HEK293T (cell line): ENCODE measurements at regions not wholly inside any gene's neighbourhood (a gene's known extent, or its start where the extent isn't known, plus 50 kb on each side); places are given as distances from the start of the nearest gene placed in this dataset.

Experiments
- CTCF ChIA-PET: fragments of 350-600 bp; formaldehyde crosslinking; extraction: SDS; loops from one replicate; lab custom pipeline; 2021; ENCODE audit warnings: antibody characterized with exemption, inconsistent platforms; lab: Yijun Ruan, JAX
- POLR2A ChIA-PET: fragments of 350-600 bp; formaldehyde crosslinking; extraction: SDS; loops from one replicate; lab custom pipeline; 2020; ENCODE audit warnings: antibody characterized with exemption, inconsistent platforms; lab: Yijun Ruan, JAX
- DNase-seq: peaks from one replicate; pipeline ENCODE4 v3.0.0; 2012; ENCODE audit warnings: mixed read lengths; ENCODE audit errors: extremely low spot score
- ARNT ChIP-seq: fragments of 450-650 bp; IDR thresholded peaks from 2 replicates; pipeline ENCODE4 v1.6.1; 2017; ENCODE audit warnings: mild to moderate bottlenecking
- BHLHE40 ChIP-seq: fragments of 450-650 bp; IDR thresholded peaks from 2 replicates; pipeline ENCODE4 v1.6.1; 2016; ENCODE audit warnings: mild to moderate bottlenecking, moderate library complexity, borderline replicate concordance
- CTBP1 ChIP-seq: fragments of 450-650 bp; IDR thresholded peaks from 2 replicates; pipeline ENCODE4 v1.6.1; 2016; ENCODE audit warnings: borderline replicate concordance
- ELF4 ChIP-seq: fragments of 450-650 bp; IDR thresholded peaks from 2 replicates; pipeline ENCODE4 v1.6.1; 2017; ENCODE audit warnings: antibody characterized with exemption
- FOXA1 ChIP-seq: fragments of 450-650 bp; IDR thresholded peaks from 2 replicates; pipeline ENCODE4 v1.6.1; 2016; ENCODE audit warnings: mild to moderate bottlenecking
- FOXK2 ChIP-seq: fragments of 450-650 bp; IDR thresholded peaks from 2 replicates; pipeline ENCODE4 v1.6.1; 2016; ENCODE audit warnings: mild to moderate bottlenecking
- FOXM1 ChIP-seq: fragments of 450-650 bp; IDR thresholded peaks from 2 replicates; pipeline ENCODE4 v1.6.1; 2017; ENCODE audit warnings: mild to moderate bottlenecking, borderline replicate concordance
- HDGF ChIP-seq: fragments of 450-650 bp; IDR thresholded peaks from 2 replicates; pipeline ENCODE4 v1.6.1; 2017; ENCODE audit warnings: antibody characterized with exemption, borderline replicate concordance
- L3MBTL2 ChIP-seq: fragments of 450-650 bp; conservative IDR thresholded peaks from 2 replicates; pipeline ENCODE4 v1.6.1; 2016; ENCODE audit warnings: mild to moderate bottlenecking
- LEF1 ChIP-seq: fragments of 450-650 bp; IDR thresholded peaks from 2 replicates; pipeline ENCODE4 v1.6.1; 2017; ENCODE audit warnings: mild to moderate bottlenecking, borderline replicate concordance
- NFRKB ChIP-seq: fragments of 450-650 bp; IDR thresholded peaks from 2 replicates; pipeline ENCODE4 v1.6.1; 2016; ENCODE audit warnings: mild to moderate bottlenecking, moderate library complexity
- SP1 ChIP-seq: fragments of 450-650 bp; IDR thresholded peaks from 2 replicates; pipeline ENCODE4 v1.6.1; 2017
- SUZ12 ChIP-seq: fragments of 450-650 bp; IDR thresholded peaks from 2 replicates; pipeline ENCODE4 v1.6.1; 2016; ENCODE audit warnings: mild to moderate bottlenecking
- TARDBP ChIP-seq: fragments of 450-650 bp; IDR thresholded peaks from 2 replicates; pipeline ENCODE4 v1.6.1; 2016
- ZNF384 ChIP-seq: fragments of 450-650 bp; IDR thresholded peaks from 2 replicates; pipeline ENCODE4 v1.6.1; 2016
- TF ChIP-seq, protein P1 (sequence below): fragments of 450-650 bp; IDR thresholded peaks from 2 replicates; pipeline ENCODE4 v1.6.1; 2016

DNA sequence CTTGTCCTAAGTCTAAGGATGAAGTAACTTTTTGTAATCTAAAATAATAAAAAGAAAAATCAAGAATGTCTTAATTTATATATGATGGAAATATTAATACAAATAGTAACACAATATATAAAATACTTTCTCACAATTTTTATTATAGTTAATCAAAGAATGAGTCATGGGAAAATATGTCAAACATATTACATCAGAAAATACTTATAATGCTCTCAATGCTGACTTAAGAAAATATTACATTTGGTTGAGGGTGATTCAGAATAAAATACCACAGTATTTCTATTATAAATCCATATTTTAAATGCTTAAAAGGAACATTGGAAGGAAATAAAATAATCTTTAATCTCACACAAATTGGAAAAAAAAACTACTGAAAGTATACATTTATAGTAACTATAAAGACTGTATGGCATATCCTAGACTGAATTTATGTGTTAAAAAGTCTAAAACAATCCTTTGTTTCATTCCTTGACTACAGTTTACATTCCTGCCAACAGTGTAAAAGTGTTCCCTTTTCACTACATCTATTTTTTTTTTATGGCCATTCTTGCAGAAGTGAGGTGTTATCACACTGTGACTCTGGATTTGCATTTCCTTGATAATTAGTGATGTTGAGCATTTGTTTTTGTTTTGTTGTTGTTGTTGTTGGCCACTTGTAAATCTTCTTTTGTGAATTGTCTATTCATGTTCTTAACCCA lies 1573.5 kb upstream of the ACVR2A start:
- CTCF ChIA-PET = no interaction called here
- TF ChIP-seq BHLHE40 (no peak), ZNF384 (0 out of 2 replicates have a peak, but pooled peaks have one; percentile 6), FOXM1 (no peak)
- no peak for DNase-seq
- POLR2A ChIA-PET = no interaction called here

DNA sequence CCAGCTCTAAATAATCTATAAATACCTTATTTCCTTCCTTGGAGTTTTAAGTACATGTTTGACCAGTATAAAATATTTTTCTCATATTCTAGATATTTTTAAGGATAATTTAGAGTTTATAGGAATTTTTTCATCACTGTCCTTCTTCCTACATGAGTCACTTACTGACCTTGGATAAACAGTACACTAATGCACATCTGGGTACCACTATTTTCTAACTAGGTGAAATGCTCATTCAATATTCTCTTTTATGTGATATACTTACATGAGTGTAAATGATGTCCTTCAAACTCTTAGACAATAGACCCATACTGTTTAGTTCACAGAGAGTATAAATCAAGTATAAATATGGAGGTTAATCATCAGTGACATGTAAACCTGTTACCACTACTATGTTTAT lies 1574.2 kb upstream of the ACVR2A start:
- CTCF ChIA-PET = no interaction called here
- no peak for DNase-seq
- POLR2A ChIA-PET = no interaction called here
- TF ChIP-seq HDGF (no peak), TARDBP (no peak), FOXA1 (no peak), SP1 (no peak), ZNF384 (no peak), FOXM1 (no peak), LEF1 (no peak), L3MBTL2 (no peak), SUZ12 (no peak), NFRKB (no peak), ARNT (no peak), CTBP1 (no peak), BHLHE40 (no peak)
- TF ChIP-seq, protein P1, sequence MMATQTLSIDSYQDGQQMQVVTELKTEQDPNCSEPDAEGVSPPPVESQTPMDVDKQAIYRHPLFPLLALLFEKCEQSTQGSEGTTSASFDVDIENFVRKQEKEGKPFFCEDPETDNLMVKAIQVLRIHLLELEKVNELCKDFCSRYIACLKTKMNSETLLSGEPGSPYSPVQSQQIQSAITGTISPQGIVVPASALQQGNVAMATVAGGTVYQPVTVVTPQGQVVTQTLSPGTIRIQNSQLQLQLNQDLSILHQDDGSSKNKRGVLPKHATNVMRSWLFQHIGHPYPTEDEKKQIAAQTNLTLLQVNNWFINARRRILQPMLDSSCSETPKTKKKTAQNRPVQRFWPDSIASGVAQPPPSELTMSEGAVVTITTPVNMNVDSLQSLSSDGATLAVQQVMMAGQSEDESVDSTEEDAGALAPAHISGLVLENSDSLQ = no peak

DNA sequence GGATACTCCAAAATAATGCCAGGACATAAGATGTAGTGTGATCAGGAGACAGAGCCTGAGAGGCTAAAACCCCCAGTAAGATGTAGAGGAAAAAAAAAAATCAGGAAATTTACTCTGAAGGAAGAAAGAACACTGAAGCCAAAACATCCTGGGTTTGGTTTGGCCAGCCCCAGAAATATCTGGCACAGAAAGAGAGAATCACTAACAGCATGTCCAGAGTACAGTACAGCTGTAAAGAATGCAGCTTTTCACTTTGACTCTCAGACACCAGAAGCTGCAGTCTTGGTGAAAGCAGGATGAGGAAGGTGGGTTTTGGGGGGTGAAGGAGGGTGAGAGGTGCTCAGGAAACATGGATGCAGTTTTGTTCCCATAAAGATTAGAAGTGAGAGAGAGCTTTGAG lies 1577.7 kb upstream of the ACVR2A start:
- no peak for DNase-seq
- ChIA-PET POLR2A (no interaction called here), CTCF (no interaction called here)
- TF ChIP-seq HDGF (no peak), ELF4 (no peak), FOXK2 (no peak), ARNT (no peak), FOXM1 (no peak), LEF1 (no peak), SP1 (no peak), SUZ12 (no peak), FOXA1 (no peak), CTBP1 (no peak), BHLHE40 (no peak), NFRKB (no peak), ZNF384 (no peak), TARDBP (no peak), L3MBTL2 (no peak)
- TF ChIP-seq, protein P1 = no peak

DNA sequence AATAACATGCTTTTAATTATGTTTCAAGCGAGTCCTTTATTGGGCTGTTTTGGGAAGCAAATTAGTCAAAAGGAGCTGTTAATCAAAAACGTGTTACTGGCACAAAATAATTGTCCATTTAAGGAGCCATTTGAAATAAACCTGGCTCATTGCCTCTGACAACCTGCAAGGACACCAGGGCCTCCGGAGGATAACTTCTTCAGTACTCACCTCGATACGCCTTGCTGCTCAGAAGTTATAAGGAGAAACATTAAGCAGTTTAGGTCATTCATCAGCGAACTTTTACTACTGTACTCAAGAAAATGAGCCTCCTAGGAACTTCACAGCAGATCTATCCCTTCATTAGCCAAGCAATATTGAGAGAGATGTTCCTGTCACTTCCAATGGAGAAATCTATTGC lies 1579.2 kb upstream of the ACVR2A start:
- no peak for DNase-seq
- TF ChIP-seq FOXA1 = no peak
- no peak for TF ChIP-seq TARDBP
- TF ChIP-seq L3MBTL2 = no peak
- no peak for TF ChIP-seq SP1
- no peak for TF ChIP-seq BHLHE40
- TF ChIP-seq FOXK2 = no peak
- no peak for TF ChIP-seq FOXM1
- TF ChIP-seq, protein P1 = no peak
- TF ChIP-seq HDGF = no peak
- TF ChIP-seq CTBP1 = no peak
- no peak for TF ChIP-seq ARNT
- POLR2A ChIA-PET = no interaction called here
- CTCF ChIA-PET = no interaction called here

DNA sequence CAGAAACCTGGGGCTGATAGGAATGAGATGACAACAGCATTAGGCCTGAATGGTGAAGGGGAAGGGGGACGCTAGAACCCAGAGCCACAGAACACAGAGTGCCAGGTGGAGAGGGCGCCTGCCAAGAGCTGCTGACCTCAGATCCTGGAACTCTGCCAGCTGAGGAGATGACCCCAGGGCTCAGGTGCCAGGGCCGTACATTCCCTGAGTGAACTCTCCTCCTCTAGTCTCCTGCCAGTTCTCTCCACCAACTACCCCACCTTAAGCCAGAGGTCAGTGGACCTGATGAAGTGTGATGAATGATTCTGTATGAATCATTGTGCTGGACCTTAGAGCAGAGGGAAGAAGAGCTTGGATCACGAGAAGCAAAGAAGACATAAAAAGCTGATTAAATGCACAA lies 1582.2 kb upstream of the ACVR2A start:
- ChIA-PET POLR2A (no interaction called here), CTCF (no interaction called here)
- TF ChIP-seq ARNT = no peak
- TF ChIP-seq SUZ12 = no peak
- no peak for TF ChIP-seq FOXA1
- no peak for TF ChIP-seq NFRKB
- no peak for TF ChIP-seq ZNF384
- TF ChIP-seq L3MBTL2 = no peak
- no peak for TF ChIP-seq TARDBP
- TF ChIP-seq, protein P1 = no peak
- TF ChIP-seq LEF1 = no peak
- TF ChIP-seq SP1 = no peak
- TF ChIP-seq ELF4 = no peak
- no peak for TF ChIP-seq CTBP1
- no peak for TF ChIP-seq FOXK2
- no peak for TF ChIP-seq FOXM1
- no peak for TF ChIP-seq BHLHE40
- no peak for TF ChIP-seq HDGF
- no peak for DNase-seq

DNA sequence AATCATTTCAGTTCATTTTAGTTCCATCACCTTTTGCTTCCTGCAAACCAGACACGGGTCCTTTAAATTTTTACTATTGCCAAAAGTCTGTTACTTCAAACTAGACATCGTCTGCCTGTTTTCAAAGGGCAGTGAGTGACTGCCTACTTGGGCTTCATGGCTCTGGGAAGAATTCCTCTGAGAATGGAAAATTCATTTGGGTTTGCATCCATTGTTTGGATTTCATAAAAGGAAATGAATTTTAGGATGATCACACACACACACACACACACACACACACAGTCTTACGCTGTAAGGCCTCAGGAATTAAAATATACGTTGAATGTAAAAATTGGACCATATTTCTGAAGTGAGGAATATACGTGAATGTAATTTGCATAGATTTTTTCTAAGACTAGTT lies 1584.3 kb upstream of the ACVR2A start:
- POLR2A ChIA-PET = no interaction called here
- CTCF ChIA-PET = no interaction called here
- TF ChIP-seq HDGF = no peak
- no peak for DNase-seq
